Activated effector memory CD4-positive, alpha-beta T cell treated with Interleukin-2 at 50 U/mL for 16 hours (primary cell): ENCODE measurements at regions not wholly inside any gene's neighbourhood (a gene's known extent, or its start where the extent isn't known, plus 50 kb on each side); places are given as distances from the start of the nearest gene placed in this dataset.

ENCODE experiments used
- DNase-seq: peaks from one replicate; pipeline ENCODE4 v3.0.0-alpha.2; 2020

DNA sequence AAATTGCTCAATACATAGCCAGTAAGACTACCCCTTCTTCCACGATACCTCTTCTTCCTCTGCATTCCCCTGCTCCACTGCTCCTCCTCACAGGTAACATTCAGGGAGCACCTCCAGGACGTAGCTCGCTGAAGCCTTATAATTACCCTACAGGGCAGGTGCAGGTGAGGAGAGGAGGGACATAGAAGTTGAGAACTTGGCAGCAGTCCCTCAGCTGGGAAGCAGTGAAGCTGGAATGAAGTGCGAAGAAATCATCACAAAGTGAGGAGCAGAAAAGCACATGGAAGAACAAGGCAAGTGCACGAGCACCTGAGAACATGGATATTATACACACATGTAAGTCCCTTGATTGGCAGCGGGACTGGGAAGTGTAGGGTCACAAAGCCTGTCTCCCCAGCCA, 118.2 kb downstream of the HSD17B3 start:
- DNase-seq: no peak

DNA sequence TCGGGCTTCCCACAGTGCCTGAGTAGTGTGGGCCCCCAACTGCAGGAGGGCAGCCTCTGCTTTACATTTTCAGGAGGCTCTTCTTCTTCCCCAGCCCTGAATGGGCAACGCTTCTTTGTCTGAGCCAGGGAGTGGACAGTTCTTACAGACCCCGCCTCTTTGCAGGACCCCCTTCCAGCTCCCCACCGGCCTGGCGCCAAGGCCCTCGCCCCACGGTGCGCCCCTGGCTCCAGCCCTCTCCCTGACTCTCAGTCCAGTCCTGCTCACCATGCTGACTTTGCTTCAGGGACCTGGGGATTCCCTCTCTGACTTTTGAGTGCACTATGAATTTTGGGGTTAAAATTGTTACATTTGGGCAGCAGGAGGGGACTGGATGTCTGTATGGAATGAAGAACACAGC, 123.8 kb downstream of the HSD17B3 start:
- DNase-seq: no peak

DNA sequence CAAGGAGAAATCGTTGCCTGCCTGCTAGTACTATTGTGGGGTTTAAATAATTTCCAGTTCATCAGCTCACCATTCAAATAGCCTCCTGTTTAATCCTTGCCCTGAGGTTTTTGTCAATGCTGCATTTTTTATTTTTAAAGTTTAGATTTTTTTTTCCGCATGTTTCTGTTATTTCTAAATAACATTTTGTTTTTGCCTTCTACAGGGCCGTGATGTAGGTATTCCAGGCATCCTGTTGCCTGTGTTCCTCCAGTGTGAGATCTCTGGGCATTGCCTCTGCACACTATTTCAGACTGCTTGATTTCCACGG, 124.3 kb downstream of the HSD17B3 start:
- no peak for DNase-seq

DNA sequence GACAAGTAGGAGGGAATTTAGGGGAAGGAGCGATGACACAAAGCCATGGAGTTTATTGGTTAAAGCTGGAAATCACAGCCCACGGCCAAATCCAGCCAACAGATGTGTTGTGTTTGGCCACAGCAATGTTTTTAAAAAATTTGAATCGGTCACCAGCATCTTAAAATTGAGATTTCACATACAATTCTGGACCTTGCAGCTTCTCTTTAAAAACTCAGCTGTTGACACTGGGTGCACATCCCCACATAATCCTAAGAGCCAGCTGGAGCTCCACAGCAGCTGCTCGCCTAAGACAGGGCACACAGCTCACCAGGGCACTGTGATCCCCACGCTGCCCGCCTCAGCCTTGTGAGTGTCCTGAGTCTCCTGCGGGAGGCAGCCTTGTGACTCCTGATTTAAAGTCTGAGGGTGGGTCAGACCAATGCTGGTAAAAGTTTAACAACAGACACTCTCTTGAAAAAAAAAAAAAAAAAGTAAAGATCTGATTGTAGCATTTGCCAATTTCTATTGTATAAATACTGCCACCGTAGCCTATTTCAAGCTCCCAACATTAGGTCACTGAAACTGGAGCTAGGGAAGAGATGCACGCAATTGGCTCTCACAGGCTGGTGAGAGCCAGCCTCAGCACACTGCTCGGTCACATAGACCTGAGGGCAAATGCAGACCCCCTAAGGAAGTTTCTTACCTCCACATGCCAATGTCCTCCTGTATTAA, 124.8 kb downstream of the HSD17B3 start:
- DNase-seq: no peak

DNA sequence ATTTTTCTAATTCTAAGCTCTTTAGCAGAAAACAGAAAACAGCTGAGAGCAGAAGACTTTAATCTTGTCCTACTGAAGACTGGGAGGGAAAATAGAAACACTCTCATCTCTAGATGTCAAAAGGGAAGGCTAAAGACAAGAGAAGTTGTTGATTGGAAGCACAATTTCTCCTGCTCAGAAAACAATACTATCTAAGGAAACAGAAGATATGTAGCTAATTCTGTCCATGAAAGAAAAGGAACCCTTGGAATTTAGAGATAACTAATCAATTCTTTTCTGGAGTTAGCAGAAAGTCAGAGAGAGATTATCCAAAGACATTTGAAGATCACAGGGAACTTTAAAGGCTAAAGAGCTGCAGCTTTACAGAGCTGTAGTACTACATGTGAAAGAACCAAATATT, 126.2 kb downstream of the HSD17B3 start:
- DNase-seq: no peak

DNA sequence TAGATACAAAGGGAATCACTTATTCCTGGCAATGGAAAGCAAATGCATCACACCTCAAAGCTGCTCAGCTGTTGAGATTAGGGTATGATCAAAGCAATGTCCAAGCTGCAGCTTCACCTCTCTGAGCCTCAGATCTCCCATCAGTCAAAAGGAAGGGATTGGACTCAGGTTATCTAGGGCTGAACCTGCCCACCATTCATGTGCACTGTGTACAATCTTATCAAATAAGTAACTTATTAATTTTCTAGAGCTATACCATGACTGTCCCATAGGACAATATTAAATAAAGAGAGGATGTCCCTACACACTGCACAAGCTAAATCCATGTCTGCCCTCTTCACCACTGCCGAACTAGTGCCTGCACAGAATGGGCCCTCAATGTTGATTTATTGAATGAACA, 127.0 kb downstream of the HSD17B3 start:
- no peak for DNase-seq

DNA sequence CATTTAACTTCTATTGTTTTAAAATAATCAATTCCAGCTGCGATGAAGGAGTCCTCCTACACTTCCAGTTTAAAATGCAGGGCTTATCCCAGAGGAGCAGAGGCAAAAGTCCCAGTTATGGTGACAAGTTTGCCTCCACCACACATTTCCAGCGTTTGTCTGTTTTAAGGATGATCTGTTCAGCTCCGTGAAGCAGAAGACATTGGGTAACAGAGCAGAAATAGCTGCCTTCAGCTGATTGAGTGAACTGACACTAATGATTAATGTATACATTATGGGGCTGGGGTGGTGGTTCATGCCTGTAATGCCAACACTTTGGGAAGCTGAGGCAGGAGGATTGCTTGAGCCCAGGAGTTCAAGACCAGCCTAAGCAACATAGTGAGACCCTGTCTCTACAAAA, 127.6 kb downstream of the HSD17B3 start:
- no peak for DNase-seq

DNA sequence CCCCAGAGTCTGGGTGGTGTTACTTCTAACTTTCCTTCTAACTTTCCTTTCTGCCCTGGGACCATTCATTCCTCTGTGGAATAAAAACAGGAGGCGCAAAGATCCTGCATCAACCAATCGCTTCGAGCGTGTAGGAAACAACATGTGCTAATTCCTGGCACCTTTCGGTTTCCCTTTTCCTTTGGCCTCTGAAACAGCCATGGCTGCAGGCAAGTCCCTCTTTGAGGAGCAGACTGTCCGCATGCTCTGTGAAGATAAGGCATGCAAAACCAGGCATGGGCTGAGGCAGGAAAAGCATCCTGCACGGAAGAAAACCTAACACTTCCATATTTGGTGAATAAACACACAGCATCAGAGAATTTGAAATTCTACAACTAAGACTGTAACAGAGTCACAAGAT, 128.3 kb downstream of the HSD17B3 start:
- no peak for DNase-seq

DNA sequence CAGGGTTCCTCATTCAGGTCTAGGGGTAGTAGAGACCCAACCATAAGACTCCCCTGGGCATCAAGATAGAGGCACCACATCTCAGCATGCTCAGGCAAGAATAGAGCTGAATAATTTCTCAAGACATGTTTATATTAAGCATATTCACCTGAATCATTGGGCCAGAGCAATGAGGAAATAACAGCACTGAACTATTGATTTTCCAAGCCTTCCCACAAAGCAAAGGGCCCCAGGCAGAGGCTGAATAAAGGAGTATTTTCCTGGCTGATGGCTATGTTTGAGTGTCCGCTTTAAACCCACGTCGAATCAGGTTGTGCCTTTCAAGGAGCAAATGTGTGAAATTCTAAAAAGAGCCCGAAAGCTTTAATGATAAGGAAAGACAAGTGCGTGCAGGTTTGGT, 129.2 kb downstream of the HSD17B3 start:
- DNase-seq: no peak

DNA sequence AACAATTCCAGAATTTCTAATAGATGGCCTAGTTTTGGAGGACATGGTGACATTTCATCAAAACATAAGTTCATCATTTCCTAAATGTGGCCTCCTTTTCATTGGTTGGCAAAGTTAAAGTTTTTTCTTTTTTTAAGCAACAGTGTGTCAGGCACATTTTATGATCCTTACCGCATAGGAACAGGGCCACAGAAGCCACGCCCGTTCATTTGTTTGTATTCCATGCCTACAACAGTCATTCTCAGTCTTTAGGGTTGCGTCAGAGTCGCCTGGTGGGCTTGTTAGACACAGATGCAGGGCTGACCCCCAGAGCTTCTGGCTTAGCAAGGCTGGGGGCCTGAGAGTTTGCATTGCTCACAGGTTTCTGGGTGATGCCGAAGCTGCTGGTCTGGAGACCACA, 130.2 kb downstream of the HSD17B3 start:
- DNase-seq: no peak

DNA sequence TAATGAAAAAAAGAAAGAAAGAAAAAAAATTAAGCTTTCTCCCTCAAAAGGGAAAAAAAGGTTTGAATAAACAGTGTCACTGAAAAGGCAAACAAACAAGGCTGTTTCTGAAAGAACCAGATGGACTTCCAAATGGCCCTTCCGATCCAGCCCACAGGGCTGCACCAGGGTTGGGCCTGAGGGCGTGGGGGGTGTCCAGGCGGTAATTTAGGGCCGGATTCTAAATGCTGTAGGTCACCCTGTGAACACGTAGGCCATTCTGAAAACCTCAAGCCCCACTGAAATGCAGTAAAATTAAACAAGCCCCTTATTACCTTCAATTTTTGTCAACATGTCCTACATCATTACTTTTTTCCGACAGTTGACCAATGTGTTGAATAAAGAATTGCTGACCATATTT, 132.1 kb downstream of the HSD17B3 start:
- DNase-seq: no peak

DNA sequence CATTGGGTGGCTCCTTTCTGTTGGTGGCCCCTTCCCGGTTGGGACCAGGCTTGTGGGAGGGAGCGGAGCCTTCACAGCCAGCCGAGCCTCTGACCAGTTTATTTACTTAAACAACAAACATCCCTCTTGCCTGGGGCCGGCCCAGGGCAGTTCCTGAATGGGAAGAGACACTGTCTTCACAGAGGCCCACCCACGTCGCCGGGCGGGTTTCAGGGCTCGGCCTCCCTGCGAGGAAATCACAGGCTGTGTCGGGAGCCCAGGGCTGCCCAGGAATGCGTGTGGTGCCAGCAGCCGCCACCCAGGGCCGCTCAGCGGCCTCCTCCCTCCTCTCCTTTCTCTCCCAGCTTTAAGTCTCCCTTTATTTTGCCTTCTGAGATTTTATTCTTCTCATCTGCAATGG, 132.5 kb downstream of the HSD17B3 start:
- DNase-seq: no peak

DNA sequence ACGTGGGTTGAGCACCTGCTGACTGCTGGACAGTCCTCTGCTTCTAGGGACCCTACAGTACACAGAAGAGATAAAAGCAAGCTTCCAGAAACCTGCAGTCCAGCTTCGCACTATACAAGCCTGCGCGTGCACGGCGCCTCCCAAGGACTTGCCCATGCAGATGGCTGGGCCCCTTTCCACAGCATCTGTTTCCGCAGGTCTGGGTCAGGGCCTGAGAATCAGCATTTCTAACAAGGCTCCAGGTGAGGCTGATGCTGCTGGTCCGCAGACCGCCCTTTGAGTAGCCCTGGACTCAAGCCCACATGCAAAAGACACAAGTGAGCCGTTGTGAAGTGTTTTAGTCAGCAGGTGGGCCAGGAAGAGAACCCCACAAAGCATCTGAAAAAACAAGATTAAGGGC, 133.1 kb downstream of the HSD17B3 start:
- no peak for DNase-seq

DNA sequence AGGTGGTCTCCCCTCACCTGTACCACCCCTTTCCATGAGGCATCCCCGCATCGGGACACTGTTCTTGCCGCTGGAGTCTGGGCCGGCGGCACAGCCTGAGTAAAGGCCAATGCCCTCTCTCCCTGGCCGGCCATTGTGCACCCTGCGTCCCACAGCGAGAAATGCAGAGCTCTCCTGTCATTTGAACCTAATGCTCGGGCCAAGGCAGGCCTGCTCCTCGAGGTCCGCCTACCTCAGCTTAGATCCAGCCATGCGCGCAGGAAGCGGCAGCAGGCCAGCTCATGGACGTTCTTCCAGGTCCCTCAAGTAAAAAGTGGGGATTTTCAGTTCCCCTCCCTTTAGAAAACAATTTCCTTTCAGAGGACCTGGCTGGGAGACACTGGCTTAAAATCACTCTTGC, 135.0 kb downstream of the HSD17B3 start:
- no peak for DNase-seq

DNA sequence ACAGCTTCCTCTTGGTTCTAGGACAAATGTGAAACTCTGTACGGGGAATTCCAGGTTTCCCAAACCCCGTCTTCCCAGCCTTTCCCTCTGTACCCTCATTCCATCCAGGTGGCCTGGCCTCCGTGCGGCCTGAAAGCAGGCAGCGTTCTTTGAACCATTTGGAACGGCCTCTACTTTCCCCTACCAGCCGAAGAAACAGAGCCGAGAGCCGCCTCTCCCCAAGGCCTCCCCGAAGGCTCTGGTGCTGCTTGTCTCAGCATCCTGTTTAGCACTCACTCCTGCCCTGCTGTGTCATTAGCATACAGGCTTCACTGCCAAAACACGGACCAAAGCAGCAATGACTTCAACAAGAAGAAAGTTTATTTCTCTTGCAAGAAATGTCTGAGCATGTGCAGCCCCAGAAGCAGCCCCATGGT, 137.7 kb downstream of the HSD17B3 start:
- no peak for DNase-seq

DNA sequence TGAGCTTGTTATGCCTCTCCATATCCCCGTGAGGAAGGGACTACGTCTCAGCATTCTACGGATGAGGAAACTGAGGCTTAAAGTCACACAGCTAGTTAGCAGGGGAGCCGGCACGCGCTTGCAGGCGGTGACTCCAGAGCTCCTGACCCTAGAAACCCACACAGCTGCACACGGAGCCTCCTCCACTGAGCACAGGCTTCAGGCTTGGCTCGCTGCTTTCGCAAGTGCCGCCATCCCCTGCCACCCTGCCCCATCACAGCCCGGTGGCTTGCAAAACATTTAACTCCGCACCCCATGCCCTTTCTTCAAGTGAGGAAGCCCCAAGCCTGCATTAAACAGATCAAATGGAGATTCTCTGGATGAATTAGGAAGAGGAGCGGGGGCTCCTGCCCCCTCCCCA, 138.3 kb downstream of the HSD17B3 start:
- no peak for DNase-seq

DNA sequence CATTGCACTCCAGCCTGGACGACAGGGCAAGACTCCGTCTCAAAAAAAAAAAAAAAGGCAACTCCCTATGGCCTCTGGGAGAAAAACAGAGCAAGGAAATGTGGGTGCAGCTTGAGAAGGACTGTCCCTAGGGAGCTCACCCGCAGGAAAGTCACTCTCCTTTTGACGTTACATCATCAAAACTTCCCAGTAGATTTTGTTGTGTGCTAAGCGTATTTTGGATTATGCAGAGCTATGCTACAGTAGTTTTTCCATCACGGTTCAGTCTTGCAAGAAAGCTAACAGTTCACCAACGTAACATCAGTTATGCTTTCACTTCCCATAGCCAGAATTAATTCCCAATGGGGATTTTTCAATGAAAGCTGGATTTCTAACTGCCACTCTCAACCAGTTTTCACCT, 138.8 kb downstream of the HSD17B3 start:
- no peak for DNase-seq

DNA sequence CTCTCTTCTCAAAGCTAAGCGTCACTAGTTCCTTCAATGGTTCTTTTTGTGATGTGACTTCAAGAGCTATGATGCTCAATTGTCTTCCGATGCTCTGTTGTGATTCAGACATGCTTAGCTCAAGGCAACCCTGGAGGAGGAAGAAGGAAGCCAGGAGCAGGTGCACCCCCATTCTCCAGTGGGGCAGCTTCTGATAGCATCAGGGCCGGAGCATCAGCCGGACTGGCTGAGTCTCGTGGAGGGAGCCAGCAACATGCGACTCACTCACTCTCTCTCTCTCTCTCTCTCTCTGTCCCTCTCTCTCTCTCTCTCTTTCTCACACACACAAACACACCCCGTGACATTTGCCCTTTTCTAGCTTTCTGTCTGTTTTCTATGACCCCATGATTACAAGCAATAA, 140.2 kb downstream of the HSD17B3 start:
- DNase-seq: no peak

DNA sequence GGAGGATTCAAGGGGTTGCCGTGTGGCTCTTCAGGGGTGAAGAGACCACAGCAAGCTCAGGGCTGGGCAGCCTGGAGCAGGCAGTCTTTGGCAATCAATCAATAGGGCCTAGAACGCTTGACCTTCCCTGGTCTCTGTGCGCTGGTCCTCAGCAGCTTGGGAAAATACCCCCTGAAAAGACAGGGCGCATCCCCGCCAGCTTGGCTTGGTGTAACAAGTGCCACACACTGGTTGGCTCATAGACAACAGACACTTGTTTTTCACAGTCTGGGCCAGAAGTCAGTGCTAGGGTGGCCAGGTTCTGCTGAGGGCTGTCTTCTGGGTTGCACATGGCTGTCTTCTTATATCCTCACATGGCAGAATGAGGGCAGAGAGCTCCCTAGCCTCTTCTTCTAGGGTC, 141.1 kb downstream of the HSD17B3 start:
- DNase-seq: no peak

DNA sequence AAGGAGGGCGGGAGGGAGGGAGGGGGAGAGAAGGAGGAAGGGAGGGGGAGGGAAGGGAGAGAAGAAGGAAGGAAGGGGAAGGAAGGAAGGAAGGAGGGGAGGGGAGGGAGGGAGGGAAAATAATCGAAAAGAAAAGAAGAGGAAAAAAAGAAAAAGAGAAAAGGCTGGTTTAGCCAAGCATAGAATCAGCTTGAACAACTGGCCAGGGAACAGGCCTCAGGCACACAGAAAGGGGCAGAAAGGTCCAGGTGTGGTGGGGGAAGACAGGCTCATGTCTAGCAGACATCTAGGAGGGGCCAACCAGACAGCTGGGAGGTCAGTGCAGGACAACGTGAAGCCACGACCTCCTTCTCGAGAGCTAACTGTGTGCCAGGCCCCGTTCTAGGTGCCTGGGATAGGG, 141.8 kb downstream of the HSD17B3 start:
- DNase-seq: no peak

DNA sequence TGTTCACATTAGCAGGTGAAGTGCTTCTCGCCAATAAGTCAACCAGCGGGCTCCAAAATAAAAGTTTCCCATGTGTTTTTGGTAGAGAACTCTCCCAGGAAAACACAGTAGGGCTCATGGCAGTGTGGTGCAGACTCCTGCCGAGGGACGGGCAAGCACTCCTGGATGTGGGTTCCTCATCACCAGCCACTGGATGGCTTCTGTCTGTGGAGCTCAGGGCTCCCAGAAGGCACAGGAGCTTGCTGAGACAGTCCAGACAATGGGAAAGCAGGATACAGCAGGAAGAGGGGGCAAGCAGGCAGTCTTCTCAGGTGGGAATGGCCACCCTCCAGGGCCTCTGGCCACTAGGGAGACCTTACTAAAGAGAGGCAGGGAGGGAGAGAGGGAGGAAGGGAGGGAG, 142.4 kb downstream of the HSD17B3 start:
- DNase-seq: no peak

DNA sequence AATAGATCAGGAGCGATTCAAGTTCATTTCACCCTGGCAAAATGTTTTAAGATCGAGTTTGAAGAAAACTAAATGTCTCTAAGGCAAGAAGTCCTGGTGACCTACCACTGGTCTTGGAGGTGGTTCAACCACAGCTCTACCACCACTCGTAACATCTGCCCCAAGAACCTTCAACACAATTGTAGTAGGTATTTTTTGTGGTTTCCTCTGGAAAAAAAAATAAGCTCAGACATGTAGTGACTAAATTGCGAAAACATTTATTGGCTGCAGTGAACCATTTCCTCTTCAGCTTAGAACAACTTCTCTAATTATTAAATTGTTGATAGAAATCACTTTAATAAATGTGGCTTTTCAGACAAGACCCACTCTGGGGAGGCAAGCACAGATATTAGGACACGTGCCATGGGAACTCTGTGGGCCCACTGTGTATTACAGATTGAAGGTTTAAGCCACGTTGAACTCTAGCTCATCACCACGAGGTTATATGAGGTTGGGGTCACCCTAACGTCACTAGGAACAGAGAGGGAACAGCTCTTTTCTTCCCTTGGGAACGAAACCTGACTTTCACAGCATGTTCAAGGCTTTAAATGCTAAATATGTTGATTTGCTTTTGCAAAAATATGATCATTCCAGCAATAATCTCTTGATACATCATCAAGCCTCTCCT, 142.9 kb downstream of the HSD17B3 start:
- DNase-seq: no peak

DNA sequence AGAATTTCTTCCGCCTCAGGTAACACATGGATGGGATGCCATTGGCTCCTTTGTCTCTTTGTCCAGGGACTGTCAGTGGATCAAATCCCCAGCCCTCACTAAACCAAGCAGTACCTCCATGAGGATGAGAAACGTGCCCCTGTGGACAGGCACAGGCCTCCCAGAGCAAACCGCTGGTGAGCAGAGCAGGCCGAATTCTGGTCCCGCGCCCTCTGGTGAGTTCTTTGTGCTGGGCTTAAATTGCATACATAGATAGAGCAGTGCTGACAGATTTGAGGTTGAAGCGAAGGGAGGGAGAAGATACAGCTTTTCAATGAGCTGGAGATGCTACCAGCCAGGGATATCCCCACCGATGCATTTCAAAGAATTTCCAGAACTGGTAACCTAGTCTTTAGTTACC, 143.8 kb downstream of the HSD17B3 start:
- no peak for DNase-seq

DNA sequence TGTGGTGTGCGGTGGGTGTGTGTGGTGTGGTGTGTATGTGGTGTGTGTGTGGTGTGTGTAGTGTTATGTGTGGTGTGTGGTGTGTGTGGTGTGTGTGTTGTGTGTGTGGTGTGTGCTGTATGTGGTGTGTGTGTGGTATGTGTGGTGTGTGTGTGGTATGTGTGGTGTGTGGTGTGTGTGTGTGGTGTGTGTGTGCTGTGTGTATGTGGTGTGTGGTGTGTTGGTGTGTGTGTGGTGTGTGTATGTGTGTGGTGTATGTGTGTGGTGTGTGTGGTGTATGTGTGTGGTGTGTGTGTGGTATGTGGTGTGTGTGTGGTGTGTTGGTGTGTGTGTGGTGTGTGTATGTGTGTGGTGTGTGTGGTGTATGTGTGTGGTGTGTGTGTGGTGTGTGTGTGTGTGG, 144.3 kb downstream of the HSD17B3 start:
- DNase-seq: no peak
